ENCODE measurements at regions not wholly inside any gene's neighbourhood (a gene's known extent, or its start where the extent isn't known, plus 50 kb on each side); places are given as distances from the start of the nearest gene placed in this dataset.

DNA sequence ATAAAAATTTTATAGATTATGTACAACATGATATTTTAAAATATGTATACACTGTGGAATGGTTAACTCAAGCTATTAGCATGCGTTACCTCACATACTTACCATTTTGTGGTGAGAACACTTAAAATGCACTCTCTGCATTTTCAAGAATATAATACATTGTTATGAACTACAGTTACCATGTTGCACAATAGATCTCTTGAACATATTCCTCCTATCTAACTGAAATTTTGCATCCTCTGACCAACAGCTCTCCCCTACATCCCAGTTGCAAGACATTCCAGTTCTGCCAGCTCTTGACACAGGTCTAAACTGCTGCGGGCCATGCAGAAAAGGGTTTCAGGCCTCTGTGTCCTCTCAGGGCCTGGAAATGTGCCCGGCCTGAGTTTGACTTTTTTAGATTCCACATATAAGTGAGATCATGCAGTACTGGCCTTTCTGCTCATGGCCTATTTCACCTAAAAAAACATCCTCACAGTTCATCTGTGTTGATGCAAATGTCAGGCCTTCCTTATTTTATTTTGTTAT is 113.7 kb downstream of the CDCA7 start:
- Mint-ChIP-seq H3K27ac (ENCODE audit: unreplicated experiment) (no peak overlapping the region), H3K4me1 (ENCODE audit: low read depth, unreplicated experiment) (peaks cover 2% of the 10 kb centered on the region), H3K27me3 (ENCODE audit: unreplicated experiment) (no peaks in the 10 kb centered on the region), H3K9me3 (ENCODE audit: low read depth, unreplicated experiment) (no peaks in the 10 kb centered on the region), H3K36me3 (ENCODE audit: insufficient read depth, unreplicated experiment) (no peaks in the 10 kb centered on the region), H3K4me3 (ENCODE audit: low read depth, unreplicated experiment) (no peak overlapping the region)
- intact Hi-C loops (cut with micrococcal nuclease; ENCODE audit: unreplicated experiment), result no loop called here
- no TSS peak for BruUV-seq (replicated peaks)
- TF ChIP-seq, protein P1, sequence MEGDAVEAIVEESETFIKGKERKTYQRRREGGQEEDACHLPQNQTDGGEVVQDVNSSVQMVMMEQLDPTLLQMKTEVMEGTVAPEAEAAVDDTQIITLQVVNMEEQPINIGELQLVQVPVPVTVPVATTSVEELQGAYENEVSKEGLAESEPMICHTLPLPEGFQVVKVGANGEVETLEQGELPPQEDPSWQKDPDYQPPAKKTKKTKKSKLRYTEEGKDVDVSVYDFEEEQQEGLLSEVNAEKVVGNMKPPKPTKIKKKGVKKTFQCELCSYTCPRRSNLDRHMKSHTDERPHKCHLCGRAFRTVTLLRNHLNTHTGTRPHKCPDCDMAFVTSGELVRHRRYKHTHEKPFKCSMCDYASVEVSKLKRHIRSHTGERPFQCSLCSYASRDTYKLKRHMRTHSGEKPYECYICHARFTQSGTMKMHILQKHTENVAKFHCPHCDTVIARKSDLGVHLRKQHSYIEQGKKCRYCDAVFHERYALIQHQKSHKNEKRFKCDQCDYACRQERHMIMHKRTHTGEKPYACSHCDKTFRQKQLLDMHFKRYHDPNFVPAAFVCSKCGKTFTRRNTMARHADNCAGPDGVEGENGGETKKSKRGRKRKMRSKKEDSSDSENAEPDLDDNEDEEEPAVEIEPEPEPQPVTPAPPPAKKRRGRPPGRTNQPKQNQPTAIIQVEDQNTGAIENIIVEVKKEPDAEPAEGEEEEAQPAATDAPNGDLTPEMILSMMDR (IDR thresholded peaks at IDR 0.05; ENCODE audit: unreplicated experiment), result no peak
- CTCF ChIA-PET, result interaction anchor here (1.0 kb wide), 1 partner anchor 19 kb away, joined by 3 read pairs; no protein-coding TSS in a partner anchor
- DNase-seq, result no peak

DNA sequence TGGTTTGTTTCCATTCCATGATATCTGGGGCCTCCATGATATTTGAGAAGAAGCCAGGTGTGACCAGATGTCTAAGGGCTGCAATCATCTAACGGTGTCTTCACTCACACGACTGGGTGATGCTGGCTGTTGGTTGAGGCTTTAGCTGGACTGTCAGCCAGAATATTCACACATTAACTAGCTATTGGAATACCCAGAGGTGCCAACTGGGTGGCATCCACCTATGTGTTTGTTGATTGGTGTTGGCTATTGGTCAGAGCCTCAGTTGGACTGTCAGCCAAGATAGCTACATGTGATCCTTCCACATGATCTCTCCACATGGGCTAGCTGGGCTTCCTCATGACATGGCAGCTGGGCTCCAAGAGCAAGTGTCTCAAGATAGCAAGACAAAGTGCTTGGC is 117.4 kb downstream of the CDCA7 start:
- no peak overlapping the region for H3K4me3 Mint-ChIP-seq (ENCODE audit: low read depth, unreplicated experiment)
- no TSS peak for BruUV-seq (replicated peaks)
- H3K27ac Mint-ChIP-seq (ENCODE audit: unreplicated experiment), result no peak overlapping the region
- CTCF ChIA-PET, result interaction anchor here (0.7 to 1.7 kb wide), 6 partner anchors 23 to 181 kb away, joined by 3 to 14 read pairs (median 3); no protein-coding TSS in a partner anchor
- DNase-seq, result no peak
- TF ChIP-seq, protein P1 (IDR thresholded peaks at IDR 0.05; ENCODE audit: unreplicated experiment), result no peak
- H3K4me1 Mint-ChIP-seq (ENCODE audit: low read depth, unreplicated experiment), result no peaks in the 10 kb centered on the region
- H3K9me3 Mint-ChIP-seq (ENCODE audit: low read depth, unreplicated experiment), result no peaks in the 10 kb centered on the region
- no peaks in the 10 kb centered on the region for H3K36me3 Mint-ChIP-seq (ENCODE audit: insufficient read depth, unreplicated experiment)
- H3K27me3 Mint-ChIP-seq (ENCODE audit: unreplicated experiment), result no peaks in the 10 kb centered on the region
- intact Hi-C loops (cut with micrococcal nuclease; ENCODE audit: unreplicated experiment), result loop anchor here (5.0 to 10.0 kb wide), 2 partner anchors 95 to 193 kb away; no protein-coding TSS in a partner anchor

DNA sequence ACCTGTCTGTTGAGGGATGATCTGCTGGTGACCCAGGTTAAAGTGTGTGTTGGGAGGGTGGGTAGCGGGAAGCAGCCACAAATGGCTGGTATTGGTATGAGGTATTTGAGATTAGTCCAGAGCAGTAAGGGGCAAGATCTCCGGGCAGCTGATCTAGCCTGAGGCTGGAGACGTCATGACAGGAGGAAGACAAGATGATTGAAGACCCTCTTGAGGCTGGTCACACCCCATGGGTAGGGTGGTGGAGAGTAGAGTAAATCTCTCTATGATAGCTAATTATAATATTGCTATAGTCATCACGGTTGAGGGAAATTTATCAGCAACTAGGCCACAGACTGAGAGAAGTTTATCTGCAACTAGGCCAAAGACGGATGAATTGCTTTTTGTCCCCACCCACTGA is 128.5 kb downstream of the CDCA7 start:
- CTCF ChIA-PET, result no interaction called here
- no peaks in the 10 kb centered on the region for H3K27me3 Mint-ChIP-seq (ENCODE audit: unreplicated experiment)
- BruUV-seq (replicated peaks), result no TSS peak
- TF ChIP-seq, protein P1 (IDR thresholded peaks at IDR 0.05; ENCODE audit: unreplicated experiment), result no peak
- no peaks in the 10 kb centered on the region for H3K36me3 Mint-ChIP-seq (ENCODE audit: insufficient read depth, unreplicated experiment)
- H3K9me3 Mint-ChIP-seq (ENCODE audit: low read depth, unreplicated experiment), result no peaks in the 10 kb centered on the region
- no peak overlapping the region for H3K4me3 Mint-ChIP-seq (ENCODE audit: low read depth, unreplicated experiment)
- no peak overlapping the region for H3K27ac Mint-ChIP-seq (ENCODE audit: unreplicated experiment)
- no peak for DNase-seq
- no peaks in the 10 kb centered on the region for H3K4me1 Mint-ChIP-seq (ENCODE audit: low read depth, unreplicated experiment)
- intact Hi-C loops (cut with micrococcal nuclease; ENCODE audit: unreplicated experiment), result no loop called here

DNA sequence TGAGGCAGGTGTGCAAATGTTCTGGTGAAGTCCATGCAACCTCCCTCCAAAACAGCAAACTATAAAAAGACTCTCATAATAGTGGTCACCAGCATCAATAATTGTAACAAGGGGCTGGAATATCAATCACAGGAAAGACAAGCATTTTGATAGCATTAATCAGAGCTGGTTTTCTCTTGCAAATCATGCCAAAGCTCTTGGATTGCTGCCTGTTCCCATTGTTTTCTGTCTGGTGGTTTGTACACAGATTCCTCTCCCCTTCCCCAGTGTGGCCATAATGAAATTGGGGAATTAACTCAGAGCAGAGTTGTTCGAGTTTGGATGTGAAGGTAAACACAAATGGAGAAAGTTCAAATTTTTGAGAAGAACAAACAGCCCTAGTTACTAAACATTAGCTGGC is 134.2 kb downstream of the CDCA7 start:
- no peaks in the 10 kb centered on the region for H3K27me3 Mint-ChIP-seq (ENCODE audit: unreplicated experiment)
- no peak overlapping the region for H3K4me3 Mint-ChIP-seq (ENCODE audit: low read depth, unreplicated experiment)
- intact Hi-C loops (cut with micrococcal nuclease; ENCODE audit: unreplicated experiment), result no loop called here
- H3K4me1 Mint-ChIP-seq (ENCODE audit: low read depth, unreplicated experiment), result no peaks in the 10 kb centered on the region
- H3K9me3 Mint-ChIP-seq (ENCODE audit: low read depth, unreplicated experiment), result no peaks in the 10 kb centered on the region
- CTCF ChIA-PET, result no interaction called here
- DNase-seq, result no peak
- BruUV-seq (replicated peaks), result no TSS peak
- TF ChIP-seq, protein P1 (IDR thresholded peaks at IDR 0.05; ENCODE audit: unreplicated experiment), result no peak
- H3K36me3 Mint-ChIP-seq (ENCODE audit: insufficient read depth, unreplicated experiment), result no peaks in the 10 kb centered on the region
- no peak overlapping the region for H3K27ac Mint-ChIP-seq (ENCODE audit: unreplicated experiment)
